Thyroid gland (tissue), 4 donors: ENCODE measurements at regions not wholly inside any gene's neighbourhood (a gene's known extent, or its start where the extent isn't known, plus 50 kb on each side); places are given as distances from the start of the nearest gene placed in this dataset.

Source experiments
- POLR2A ChIP-seq, 2 donors: fragments of 450-650 bp; IDR thresholded peaks; one replicate each; pipeline ENCODE4 v1.6.1; 2017; ENCODE audit warnings: antibody characterized with exemption in 2 of 2, mild to moderate bottlenecking in 2 of 2, moderate library complexity in 1 of 2
- TF ChIP-seq, protein P1 (sequence below), 6 experiments: fragments of 200-600 bp in 3 of 6; fragments of 450-650 bp in 3 of 6; sonication (generic) in 3 of 6; IDR thresholded peaks; one replicate each; pipeline ENCODE4 v1.5.1; 2016 to 2019; ENCODE audit warnings: antibody characterized with exemption in 6 of 6, mild to moderate bottlenecking in 2 of 6, inconsistent platforms in 1 of 6, moderate library complexity in 1 of 6

- TF ChIP-seq, protein P1, sequence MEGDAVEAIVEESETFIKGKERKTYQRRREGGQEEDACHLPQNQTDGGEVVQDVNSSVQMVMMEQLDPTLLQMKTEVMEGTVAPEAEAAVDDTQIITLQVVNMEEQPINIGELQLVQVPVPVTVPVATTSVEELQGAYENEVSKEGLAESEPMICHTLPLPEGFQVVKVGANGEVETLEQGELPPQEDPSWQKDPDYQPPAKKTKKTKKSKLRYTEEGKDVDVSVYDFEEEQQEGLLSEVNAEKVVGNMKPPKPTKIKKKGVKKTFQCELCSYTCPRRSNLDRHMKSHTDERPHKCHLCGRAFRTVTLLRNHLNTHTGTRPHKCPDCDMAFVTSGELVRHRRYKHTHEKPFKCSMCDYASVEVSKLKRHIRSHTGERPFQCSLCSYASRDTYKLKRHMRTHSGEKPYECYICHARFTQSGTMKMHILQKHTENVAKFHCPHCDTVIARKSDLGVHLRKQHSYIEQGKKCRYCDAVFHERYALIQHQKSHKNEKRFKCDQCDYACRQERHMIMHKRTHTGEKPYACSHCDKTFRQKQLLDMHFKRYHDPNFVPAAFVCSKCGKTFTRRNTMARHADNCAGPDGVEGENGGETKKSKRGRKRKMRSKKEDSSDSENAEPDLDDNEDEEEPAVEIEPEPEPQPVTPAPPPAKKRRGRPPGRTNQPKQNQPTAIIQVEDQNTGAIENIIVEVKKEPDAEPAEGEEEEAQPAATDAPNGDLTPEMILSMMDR (IDR thresholded peaks at IDR 0.05), result no peak
- TF ChIP-seq POLR2A (IDR thresholded peaks at IDR 0.05), result no peak
Measured at GRCh38 chr12:84658877-84659276, 253.7 kb downstream of the SLC6A15 start.
